Inferior parietal cortex (tissue), 1 donor: ENCODE measurements at regions not wholly inside any gene's neighbourhood (a gene's known extent, or its start where the extent isn't known, plus 50 kb on each side); places are given as distances from the start of the nearest gene placed in this dataset.

Experiments used
- DNase-seq: peaks from one replicate; pipeline ENCODE4 v3.0.0-alpha.2; 2016; ENCODE audit errors: extremely low spot score

DNA sequence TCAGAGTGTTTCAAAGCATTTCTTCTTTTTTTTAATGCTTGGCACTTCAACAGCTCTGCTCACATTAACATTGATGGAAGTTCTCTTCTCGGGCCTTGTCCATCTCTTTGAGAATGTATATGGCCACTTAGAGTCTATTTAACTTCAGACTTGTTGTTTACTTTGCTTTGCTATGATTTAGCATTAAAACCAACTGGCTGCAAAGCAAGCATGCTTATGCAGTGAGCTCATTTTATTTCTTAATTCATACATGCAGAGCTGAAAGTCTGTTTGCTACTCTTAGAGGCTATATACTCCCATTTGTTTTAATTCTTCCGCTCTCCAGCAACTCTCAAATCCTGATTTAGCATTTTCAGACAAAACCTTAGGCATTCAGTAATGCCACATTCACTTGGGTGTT is 107.6 kb upstream of the PACRGL start:
- DNase-seq = no peak

DNA sequence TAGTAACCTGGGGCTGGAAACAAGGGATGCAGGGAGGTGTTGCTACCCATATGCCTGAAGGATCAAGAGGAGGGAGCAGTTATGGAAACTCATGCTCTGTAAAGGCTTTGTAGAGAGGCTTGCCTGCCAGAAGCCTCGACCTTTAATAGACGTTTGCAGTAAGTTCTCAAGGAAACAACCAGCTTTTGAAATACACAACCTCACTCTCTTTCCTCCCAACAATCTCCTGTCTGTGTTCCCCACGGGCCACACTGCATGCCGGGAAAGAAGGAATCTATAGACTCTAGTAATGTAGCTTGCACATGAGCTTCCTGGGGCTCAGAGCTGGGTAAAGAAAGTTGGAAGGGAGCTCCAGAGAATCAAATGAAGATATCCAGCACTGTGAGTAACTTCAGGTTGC is 101.6 kb upstream of the PACRGL start:
- no peak for DNase-seq

DNA sequence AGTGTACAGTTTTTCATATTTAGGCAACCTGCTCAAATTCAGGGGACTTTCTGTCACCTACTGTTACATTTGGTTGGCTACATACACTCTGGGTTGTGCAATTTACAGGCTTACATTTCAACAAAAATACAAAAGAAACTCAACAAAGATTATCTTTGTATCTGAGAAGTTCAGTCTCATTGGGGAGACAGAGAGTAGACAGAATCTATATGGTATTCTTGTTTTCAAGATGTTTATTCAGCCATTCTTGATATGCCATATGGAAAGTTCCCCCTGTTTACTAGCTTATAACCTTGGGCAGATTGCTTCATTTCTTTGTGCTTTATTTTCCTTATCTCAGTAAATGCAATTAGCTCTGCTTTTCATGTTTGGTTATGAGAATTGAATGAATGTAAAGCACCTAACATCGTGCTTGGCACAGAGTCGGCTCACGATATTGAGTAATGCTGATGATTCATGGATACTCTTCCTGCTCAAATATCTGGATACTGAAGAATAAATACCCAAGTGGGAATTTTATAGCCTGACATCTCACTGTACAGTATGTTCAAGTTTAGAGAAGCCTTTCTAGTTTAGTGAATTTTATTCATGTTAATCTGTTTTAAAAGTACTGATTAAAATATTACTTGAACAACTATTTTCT is 96.5 kb upstream of the PACRGL start:
- DNase-seq = no peak

DNA sequence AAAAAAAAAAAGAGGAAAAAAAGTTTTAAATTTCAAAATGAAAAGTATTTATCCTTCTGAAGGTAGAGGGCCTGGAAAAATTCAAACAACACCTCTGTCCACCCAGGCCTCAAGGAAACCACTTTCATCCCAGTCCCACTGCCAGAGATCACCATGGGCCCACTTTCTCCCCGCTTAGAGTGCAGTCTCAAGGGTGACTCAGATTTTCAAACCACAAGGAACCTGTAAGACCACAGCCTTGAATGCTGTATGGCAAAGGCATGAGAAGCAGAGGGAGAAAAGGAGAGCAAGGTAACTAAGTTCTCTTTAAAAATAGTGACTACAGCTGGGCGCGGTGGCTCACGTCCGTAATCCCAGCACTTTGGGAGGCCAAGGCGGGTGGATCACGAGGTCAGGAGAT is 87.9 kb upstream of the PACRGL start:
- DNase-seq = no peak

DNA sequence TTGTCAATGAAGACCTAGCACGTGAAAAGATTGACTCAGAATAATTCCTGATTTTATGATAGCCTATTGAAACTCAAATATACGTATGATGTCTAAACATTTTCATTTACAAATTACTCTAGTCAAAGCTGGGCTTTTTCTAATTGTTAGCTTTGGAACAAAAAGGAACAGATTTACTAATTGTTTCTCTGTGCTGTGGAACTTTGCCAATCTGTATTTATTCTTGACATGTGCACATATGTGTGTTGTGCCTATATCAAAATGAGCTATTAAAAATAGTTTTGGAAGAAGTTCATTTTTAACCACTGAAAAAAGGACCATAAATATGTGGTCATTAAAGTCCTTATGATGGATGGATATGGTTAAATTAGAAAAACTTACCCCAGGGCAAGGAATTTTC is 85.4 kb upstream of the PACRGL start:
- DNase-seq = no peak

- no peak for DNase-seq
Observed at GRCh38 chr4:20615486-20616260, 84.6 kb upstream of the PACRGL start.

- DNase-seq = no peak
Observed at GRCh38 chr4:20616313-20616712, 83.9 kb upstream of the PACRGL start.

- no peak for DNase-seq
Observed at GRCh38 chr4:20616848-20617247, 83.4 kb upstream of the PACRGL start.

- DNase-seq = no peak
Observed at GRCh38 chr4:20617678-20618396, 82.4 kb upstream of the PACRGL start.

DNA sequence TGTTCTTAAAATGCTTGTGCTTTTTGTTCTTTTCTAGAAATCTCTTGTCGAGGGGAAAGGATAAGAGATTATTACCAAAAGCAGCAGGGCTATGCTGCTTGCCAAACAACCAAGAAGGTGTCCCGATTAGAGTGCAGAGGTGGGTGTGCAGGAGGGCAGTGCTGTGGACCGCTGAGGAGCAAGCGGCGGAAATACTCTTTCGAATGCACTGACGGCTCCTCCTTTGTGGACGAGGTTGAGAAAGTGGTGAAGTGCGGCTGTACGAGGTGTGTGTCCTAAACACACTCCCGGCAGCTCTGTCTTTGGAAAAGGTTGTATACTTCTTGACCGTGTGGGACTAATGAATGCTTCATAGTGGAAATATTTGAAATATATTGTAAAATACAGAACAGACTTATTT is 81.5 kb upstream of the PACRGL start:
- DNase-seq = no peak

DNA sequence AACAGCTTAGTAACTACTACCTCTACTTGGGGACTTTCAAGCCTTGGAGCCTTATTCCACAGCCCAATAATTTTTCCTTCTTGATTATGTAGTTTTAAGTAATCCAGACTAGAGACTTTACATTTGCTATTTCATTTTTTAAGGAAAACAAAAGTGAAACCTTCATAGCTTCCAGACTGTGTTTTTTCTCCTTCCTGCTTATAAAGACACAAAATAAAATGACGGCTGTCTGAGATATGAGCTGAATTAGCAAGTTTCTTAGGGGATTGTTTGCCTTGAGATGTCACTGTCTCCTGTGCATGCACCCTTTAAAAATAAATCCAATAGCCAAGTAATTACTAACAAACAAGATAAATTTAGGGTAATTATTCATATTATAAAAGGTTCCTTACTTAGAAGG is 78.8 kb upstream of the PACRGL start:
- DNase-seq = no peak

DNA sequence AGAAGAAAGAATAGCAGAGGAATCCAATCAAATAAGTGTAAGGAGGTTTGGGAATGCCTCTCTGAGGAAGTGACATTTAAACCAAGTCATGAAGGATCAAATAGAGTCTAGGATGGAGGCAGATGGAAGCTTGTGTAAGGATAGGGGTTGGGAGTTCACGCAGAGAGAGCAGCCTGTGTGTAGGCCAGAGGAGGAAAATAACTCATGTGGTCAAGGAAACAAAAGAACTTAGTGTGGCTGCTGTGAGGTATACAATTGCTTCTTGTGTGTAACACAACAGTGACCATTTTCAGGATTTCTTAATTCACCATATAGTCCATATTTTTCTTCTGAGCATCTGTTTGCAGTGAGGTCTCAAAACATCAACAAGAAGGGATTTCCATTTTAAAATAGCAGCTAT is 77.6 kb upstream of the PACRGL start:
- DNase-seq = no peak

- no peak for DNase-seq
Observed at GRCh38 chr4:20623939-20624338, 76.3 kb upstream of the PACRGL start.

DNA sequence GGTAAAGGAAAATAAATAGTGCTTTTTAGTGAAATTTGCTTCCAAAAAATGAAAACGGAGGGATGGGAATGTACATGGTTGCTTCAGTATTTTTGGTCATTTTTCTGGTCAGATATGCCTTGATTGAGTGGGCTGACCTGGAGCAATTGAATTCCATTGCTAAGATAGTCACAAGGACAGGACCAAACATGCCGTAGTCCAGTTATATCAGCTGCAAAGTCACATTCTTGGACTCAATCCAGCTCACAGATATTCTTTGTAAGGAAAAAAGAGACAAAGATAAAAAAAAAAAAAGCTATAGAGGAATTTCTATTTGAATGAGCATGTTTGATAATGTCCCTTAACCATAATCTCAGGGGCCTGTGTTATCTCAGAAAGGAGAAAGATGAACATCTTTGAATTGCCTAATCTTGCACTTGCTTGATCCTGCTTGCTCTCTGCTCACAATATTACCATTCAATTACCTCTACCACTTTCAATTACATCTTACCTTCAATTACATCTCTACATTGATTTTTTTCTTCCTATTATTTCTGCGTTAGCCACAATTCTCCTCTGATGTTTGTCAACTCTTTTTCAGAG is 75.4 kb upstream of the PACRGL start:
- no peak for DNase-seq

- DNase-seq = no peak
Observed at GRCh38 chr4:20625426-20625825, 74.8 kb upstream of the PACRGL start.

- no peak for DNase-seq
Observed at GRCh38 chr4:20626326-20627005, 73.8 kb upstream of the PACRGL start.

DNA sequence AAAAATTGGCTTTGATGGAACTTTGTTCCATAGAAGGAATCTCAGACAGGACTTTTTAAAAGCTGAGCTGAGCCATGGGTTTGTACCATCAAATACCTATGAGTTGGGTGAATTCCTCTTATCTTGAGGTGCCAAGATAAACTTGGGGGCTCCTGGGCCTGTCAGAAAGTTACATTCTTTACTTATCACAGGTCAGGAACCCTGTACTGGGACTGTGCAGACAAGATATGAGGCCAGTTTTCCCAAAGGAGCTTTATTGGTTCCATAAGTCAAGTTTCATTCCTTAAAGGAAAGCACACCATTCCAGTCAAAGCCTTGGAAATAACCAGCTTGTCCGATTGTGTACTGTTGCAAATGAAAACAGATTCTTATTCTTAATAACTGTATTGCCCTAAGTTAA is 72.4 kb upstream of the PACRGL start:
- DNase-seq = no peak

DNA sequence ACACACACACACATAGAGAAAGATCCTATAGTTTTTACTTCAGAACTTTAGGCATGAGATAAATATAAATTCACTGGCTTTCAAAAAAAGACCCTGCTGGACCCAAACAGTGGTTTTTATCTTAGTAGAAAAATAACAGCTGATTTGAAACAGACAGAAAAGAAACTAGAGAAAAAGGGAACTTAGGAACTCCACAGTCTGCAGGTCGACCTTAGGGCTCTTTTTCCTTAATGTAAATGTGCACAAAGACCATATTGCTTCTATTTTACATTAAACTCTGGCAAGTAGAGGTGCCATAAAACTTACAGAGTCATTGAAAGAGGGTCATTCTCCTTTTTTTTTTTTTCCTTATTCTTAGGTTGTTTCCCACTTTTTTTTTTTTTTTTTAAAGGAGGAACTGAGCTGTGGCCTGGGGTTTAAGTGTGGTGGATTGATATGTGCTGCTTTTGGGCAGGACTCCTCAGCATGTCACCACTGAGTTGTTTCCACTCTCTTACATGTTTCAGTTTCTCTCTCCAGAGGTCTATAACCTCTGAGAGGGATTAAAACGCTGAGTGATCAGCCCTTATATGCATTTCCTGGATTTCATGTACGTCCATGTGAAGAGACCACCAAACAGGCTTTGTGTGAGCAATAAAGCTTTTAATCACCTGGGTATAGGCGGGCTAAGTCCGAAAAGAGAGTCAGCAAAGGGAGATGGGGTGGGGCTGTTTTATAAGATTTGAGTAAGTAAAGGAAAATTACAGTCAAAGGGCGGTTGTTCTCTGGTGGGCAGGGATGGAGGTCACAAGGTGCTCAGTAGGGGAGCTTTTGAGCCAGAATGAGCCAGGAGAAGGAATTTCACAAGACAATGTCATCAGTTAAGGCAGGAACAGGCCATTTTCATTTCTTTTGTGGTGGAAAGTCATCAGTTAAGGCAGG is 70.8 kb upstream of the PACRGL start:
- DNase-seq = no peak

- no peak for DNase-seq
Observed at GRCh38 chr4:20638825-20639224, 61.4 kb upstream of the PACRGL start.

DNA sequence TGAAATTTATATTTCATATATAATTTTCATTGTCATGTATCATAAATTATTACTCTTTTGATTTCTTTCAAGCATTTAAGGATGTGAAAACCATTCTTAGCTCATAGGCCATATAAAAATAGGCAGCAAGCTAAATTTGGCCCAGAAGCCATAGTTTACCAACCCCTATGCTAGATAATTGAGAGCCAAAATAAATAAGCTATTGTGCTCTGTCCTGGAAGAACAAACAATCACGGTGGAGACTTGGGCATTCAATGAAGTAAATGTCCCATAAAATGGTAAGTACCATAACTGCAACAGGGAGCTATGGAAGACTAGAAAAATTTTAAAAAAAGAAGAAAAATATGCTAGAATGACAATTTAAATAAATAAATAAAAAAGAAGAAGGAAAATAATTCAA is 60.9 kb upstream of the PACRGL start:
- DNase-seq = no peak

DNA sequence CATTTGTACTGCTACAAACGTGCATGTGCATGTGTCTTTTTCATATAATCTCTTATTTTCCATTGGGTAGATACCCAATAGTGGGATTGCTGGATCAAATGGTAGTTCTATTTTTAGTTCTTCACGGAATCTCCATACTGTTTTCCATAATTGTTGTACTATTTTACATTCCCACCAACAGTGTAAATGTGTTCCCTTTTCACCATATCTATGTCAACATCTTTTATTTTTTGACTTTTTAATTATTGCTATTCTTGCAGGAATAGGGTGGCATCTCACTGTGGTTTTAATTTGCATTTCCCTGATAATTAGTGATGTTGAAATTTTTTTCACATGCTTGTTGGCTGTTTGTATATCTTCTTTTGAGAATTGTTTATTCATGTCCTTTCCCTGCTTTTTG is 59.3 kb upstream of the PACRGL start:
- no peak for DNase-seq
